ENCODE measurements at regions not wholly inside any gene's neighbourhood (a gene's known extent, or its start where the extent isn't known, plus 50 kb on each side); places are given as distances from the start of the nearest gene placed in this dataset.
A peak's percentile ranks its signal among the peaks of the same experiment; 100 is the strongest.

DNA sequence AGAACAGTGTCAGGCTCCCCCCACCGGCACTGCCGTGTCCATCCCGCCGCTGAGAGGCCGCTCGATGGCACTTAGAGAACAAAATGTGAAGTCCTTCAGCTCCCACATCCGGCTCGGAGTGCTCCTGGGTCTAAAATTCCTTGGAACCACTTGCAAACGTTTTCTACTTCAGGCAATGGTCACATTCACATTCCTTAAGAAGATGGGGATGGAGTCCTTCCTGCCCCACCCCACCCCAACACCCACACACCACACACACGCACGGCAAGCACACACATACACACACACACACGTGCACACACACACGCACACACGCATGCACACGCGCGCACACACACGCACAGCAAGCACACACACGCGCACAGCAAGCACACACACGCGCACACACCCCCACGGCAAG, 83.4 kb downstream of the SOX1 start:
- Histone ChIP-seq H3K9me3 (ENCODE audit: control insufficient read depth, low read length) (no peaks in the 10 kb centered on the region), H3K36me3 (ENCODE audit: control insufficient read depth, insufficient read depth, low read length) (no peaks in the 10 kb centered on the region), H3K27ac (ENCODE audit: low read depth, low read length, severe bottlenecking) (no peak overlapping the region), H3K4me1 (ENCODE audit: control insufficient read depth, insufficient read depth, low read length, poor library complexity, severe bottlenecking) (peaks cover 9% of the 10 kb centered on the region), H3K4me3 (ENCODE audit: extremely low read depth, insufficient read depth, low read length, poor library complexity, severe bottlenecking) (no peak overlapping the region)
- 83 to 97% methylated on average over 6 to 8 of the region's 23 CpGs for WGBS, 2 experiments (ENCODE audit: insufficient coverage in 2 of 2)

- no peaks in the 10 kb centered on the region for H3K36me3 ChIP-seq (ENCODE audit: control insufficient read depth, insufficient read depth, low read length)
- no peak overlapping the region for H3K4me3 ChIP-seq (ENCODE audit: extremely low read depth, insufficient read depth, low read length, poor library complexity, severe bottlenecking)
- no peak overlapping the region for H3K27ac ChIP-seq (ENCODE audit: low read depth, low read length, severe bottlenecking)
- H3K4me1 ChIP-seq (ENCODE audit: control insufficient read depth, insufficient read depth, low read length, poor library complexity, severe bottlenecking), result peaks cover 9% of the 10 kb centered on the region
- 85 to 97% methylated on average over 9 of the region's 9 CpGs for WGBS, 2 experiments (ENCODE audit: insufficient coverage in 2 of 2)
- H3K9me3 ChIP-seq (ENCODE audit: control insufficient read depth, low read length), result no peaks in the 10 kb centered on the region
These were observed 85.9 kb downstream of the SOX1 start for GRCh38 chr13:112152846-112153245.

- H3K4me3 ChIP-seq (ENCODE audit: extremely low read depth, insufficient read depth, low read length, poor library complexity, severe bottlenecking), result no peak overlapping the region
- no peaks in the 10 kb centered on the region for H3K9me3 ChIP-seq (ENCODE audit: control insufficient read depth, low read length)
- H3K4me1 ChIP-seq (ENCODE audit: control insufficient read depth, insufficient read depth, low read length, poor library complexity, severe bottlenecking), result peaks cover 9% of the 10 kb centered on the region
- H3K36me3 ChIP-seq (ENCODE audit: control insufficient read depth, insufficient read depth, low read length), result no peaks in the 10 kb centered on the region
- 87 to 92% methylated on average over 5 to 8 of the region's 9 CpGs for WGBS, 2 experiments (ENCODE audit: insufficient coverage in 2 of 2)
- H3K27ac ChIP-seq (ENCODE audit: low read depth, low read length, severe bottlenecking), result no peak overlapping the region
These were observed 86.4 kb downstream of the SOX1 start for GRCh38 chr13:112153364-112153763.

DNA sequence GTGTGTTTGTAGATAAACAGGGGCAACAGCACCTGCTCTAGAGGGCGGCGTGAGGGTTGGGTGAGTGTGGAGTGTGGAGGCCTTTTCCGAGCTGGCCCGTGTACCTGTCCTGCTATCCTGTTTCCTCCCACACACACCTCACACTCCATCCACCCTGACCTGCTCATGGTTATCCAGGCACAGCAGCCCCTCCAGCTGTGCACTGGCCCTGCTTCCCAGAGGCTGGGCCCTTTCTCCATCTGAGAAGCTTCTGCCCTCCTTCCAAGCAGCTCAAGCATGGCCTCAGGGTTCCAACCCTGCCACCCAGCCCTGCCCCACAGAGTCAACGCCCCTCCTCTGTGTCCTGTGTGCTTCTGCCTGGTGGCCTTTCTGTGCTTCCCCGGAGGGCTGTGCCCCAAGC, 86.9 kb downstream of the SOX1 start:
- Histone ChIP-seq H3K9me3 (ENCODE audit: control insufficient read depth, low read length) (no peaks in the 10 kb centered on the region), H3K27ac (ENCODE audit: low read depth, low read length, severe bottlenecking) (no peak overlapping the region), H3K36me3 (ENCODE audit: control insufficient read depth, insufficient read depth, low read length) (no peaks in the 10 kb centered on the region), H3K4me1 (ENCODE audit: control insufficient read depth, insufficient read depth, low read length, poor library complexity, severe bottlenecking) (peaks cover 9% of the 10 kb centered on the region), H3K4me3 (ENCODE audit: extremely low read depth, insufficient read depth, low read length, poor library complexity, severe bottlenecking) (no peak overlapping the region)
- 79 to 100% methylated on average over 1 to 2 of the region's 6 CpGs for WGBS, 2 experiments (ENCODE audit: insufficient coverage in 2 of 2)

GRCh38 chr13:112154301-112155060, 87.5 kb downstream of the SOX1 start:
- no peaks in the 10 kb centered on the region for H3K36me3 ChIP-seq (ENCODE audit: control insufficient read depth, insufficient read depth, low read length)
- no peak overlapping the region for H3K27ac ChIP-seq (ENCODE audit: low read depth, low read length, severe bottlenecking)
- no peaks in the 10 kb centered on the region for H3K9me3 ChIP-seq (ENCODE audit: control insufficient read depth, low read length)
- WGBS, 2 experiments (ENCODE audit: insufficient coverage in 2 of 2), result 95% methylated on average over 10 to 13 of the region's 14 CpGs
- peaks cover 9% of the 10 kb centered on the region for H3K4me1 ChIP-seq (ENCODE audit: control insufficient read depth, insufficient read depth, low read length, poor library complexity, severe bottlenecking)
- H3K4me3 ChIP-seq (ENCODE audit: extremely low read depth, insufficient read depth, low read length, poor library complexity, severe bottlenecking), result no peak overlapping the region

DNA sequence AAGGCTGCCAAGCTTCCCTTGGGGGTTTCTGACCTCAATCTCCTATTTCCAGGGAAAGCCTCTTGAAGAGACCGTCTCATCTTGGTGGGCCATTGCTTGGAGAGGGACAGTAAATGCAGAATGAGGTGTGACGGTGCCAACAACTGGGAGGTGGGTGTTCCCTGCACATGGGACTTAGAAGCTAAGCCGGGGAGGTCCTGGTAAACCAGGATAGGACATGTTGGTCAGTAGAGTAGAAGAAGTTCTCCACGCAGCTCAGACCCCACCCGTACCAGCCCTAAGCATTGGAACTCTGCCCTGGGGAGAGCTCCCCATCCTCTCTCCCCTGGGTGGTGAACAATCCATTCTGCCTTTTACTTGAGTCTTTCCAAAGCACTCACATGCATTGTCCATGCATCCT, 92.0 kb downstream of the SOX1 start:
- Histone ChIP-seq H3K4me3 (ENCODE audit: extremely low read depth, insufficient read depth, low read length, poor library complexity, severe bottlenecking) (no peak overlapping the region), H3K4me1 (ENCODE audit: control insufficient read depth, insufficient read depth, low read length, poor library complexity, severe bottlenecking) (peaks cover 8% of the 10 kb centered on the region), H3K9me3 (ENCODE audit: control insufficient read depth, low read length) (no peaks in the 10 kb centered on the region), H3K36me3 (ENCODE audit: control insufficient read depth, insufficient read depth, low read length) (no peaks in the 10 kb centered on the region), H3K27ac (ENCODE audit: low read depth, low read length, severe bottlenecking) (no peak overlapping the region)
- WGBS, 2 experiments (ENCODE audit: insufficient coverage in 2 of 2), result 100% methylated on average over 2 to 4 of the region's 5 CpGs

GRCh38 chr13:112159575-112160547, 92.9 kb downstream of the SOX1 start:
- no peaks in the 10 kb centered on the region for H3K9me3 ChIP-seq (ENCODE audit: control insufficient read depth, low read length)
- H3K27ac ChIP-seq (ENCODE audit: low read depth, low read length, severe bottlenecking), result peak overlapping the region; percentile 29
- peaks cover 8% of the 10 kb centered on the region for H3K4me1 ChIP-seq (ENCODE audit: control insufficient read depth, insufficient read depth, low read length, poor library complexity, severe bottlenecking)
- WGBS, 2 experiments (ENCODE audit: insufficient coverage in 2 of 2), result 72 to 85% methylated on average over 14 to 17 of the region's 17 CpGs
- H3K4me3 ChIP-seq (ENCODE audit: extremely low read depth, insufficient read depth, low read length, poor library complexity, severe bottlenecking), result no peak overlapping the region
- H3K36me3 ChIP-seq (ENCODE audit: control insufficient read depth, insufficient read depth, low read length), result no peaks in the 10 kb centered on the region

DNA sequence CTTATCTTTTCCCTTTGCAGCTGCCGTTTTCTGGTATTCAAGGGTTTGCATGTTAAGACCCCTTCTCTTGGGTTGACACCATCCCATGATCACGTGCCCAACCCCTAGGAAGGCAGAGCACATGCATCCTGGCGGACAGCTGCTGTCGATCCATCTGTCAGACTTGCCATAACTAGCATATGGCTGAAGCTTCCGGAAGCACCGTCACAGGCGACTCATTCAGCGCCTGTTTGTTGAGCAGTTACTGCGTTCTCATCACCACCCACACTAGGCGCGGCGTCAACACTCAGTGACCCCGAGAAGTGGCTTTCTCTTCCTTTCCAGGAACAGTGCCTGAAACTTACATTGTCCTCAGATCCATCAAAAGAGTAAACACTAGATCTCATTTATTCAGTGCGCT, 93.6 kb downstream of the SOX1 start:
- Histone ChIP-seq H3K36me3 (ENCODE audit: control insufficient read depth, insufficient read depth, low read length) (no peaks in the 10 kb centered on the region), H3K4me3 (ENCODE audit: extremely low read depth, insufficient read depth, low read length, poor library complexity, severe bottlenecking) (no peak overlapping the region), H3K27ac (ENCODE audit: low read depth, low read length, severe bottlenecking) (peak overlapping the region; percentile 58), H3K9me3 (ENCODE audit: control insufficient read depth, low read length) (no peaks in the 10 kb centered on the region), H3K4me1 (ENCODE audit: control insufficient read depth, insufficient read depth, low read length, poor library complexity, severe bottlenecking) (peaks cover 8% of the 10 kb centered on the region)
- WGBS, 2 experiments (ENCODE audit: insufficient coverage in 2 of 2), result 87 to 94% methylated on average over 13 to 14 of the region's 14 CpGs

- 18 to 30% methylated on average over 14 to 15 of the region's 21 CpGs for WGBS, 2 experiments (ENCODE audit: insufficient coverage in 2 of 2)
- Histone ChIP-seq H3K36me3 (ENCODE audit: control insufficient read depth, insufficient read depth, low read length) (no peaks in the 10 kb centered on the region), H3K27ac (ENCODE audit: low read depth, low read length, severe bottlenecking) (peak overlapping the region; percentile 58), H3K4me1 (ENCODE audit: control insufficient read depth, insufficient read depth, low read length, poor library complexity, severe bottlenecking) (peaks cover 8% of the 10 kb centered on the region), H3K4me3 (ENCODE audit: extremely low read depth, insufficient read depth, low read length, poor library complexity, severe bottlenecking) (no peak overlapping the region), H3K9me3 (ENCODE audit: control insufficient read depth, low read length) (no peaks in the 10 kb centered on the region)
These were observed 94.8 kb downstream of the SOX1 start for GRCh38 chr13:112161521-112162301.

Data from mesodermal cell (in vitro differentiated cells).